ENCODE measurements at regions not wholly inside any gene's neighbourhood (a gene's known extent, or its start where the extent isn't known, plus 50 kb on each side); places are given as distances from the start of the nearest gene placed in this dataset.

- TF ChIP-seq CTCF (IDR thresholded peaks at IDR 0.05; ENCODE audit: poor library complexity) (no peak), EZH2 (IDR thresholded peaks at IDR 0.05; ENCODE audit: borderline replicate concordance) (no peak), EZH2phosphoT487 (IDR thresholded peaks at IDR 0.05; ENCODE audit: low read depth, severe bottlenecking, unreplicated experiment) (no peak)
These were observed 186.7 kb downstream of the RPS12 start for GRCh38 chr6:133001040-133001565.
